DMS53 (cell line): ENCODE measurements at regions not wholly inside any gene's neighbourhood (a gene's known extent, or its start where the extent isn't known, plus 50 kb on each side); places are given as distances from the start of the nearest gene placed in this dataset.

Experiments used
- DNase-seq: peaks from one replicate; lab custom pipeline; 2025; lab: John Stamatoyannopoulos, UW

DNA sequence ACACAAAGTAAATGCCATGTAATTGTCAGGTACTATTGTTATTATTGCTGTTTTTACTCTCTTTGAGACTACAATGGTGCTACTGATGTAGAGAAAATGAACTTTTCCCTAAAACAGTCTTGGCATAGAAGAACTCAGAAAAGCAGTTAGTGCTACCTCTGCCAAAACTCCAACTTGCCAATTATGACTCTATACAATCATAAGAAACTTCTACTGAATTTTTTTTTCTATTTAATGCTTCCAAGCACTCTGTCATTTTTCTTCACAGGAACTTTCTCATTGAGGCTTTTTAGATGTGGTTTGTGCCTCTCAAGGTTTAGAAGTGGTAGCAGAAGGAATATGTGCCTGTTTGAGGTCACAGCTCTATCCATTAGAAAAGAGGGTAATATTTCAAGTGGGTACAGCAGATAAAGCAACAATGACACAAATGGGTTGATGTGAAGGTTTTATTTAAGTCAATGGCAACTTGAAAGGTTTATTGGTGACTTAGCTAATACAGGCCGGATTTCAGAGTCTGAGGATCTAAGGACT is 64.0 kb upstream of the FERD3L start:
- no peak for DNase-seq

DNA sequence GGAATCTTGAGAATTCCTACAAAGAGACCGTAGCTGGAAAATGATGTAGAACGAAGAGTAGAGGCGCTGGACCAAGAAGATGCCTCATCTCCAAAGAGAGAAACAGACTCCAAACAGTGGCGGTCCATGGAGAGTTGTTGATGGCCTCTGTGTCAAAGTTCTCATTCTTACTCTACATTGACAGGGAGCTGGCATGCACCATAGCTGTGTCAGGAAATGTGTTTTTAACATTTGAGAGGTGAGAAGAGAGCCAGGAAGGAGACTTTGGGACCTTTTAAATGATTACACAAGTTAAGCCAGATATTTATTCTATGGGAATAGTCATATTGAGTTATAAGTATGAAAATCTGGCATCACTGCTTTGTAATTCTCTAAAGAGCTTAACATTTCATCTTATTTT is 61.5 kb upstream of the FERD3L start:
- DNase-seq, result no peak

DNA sequence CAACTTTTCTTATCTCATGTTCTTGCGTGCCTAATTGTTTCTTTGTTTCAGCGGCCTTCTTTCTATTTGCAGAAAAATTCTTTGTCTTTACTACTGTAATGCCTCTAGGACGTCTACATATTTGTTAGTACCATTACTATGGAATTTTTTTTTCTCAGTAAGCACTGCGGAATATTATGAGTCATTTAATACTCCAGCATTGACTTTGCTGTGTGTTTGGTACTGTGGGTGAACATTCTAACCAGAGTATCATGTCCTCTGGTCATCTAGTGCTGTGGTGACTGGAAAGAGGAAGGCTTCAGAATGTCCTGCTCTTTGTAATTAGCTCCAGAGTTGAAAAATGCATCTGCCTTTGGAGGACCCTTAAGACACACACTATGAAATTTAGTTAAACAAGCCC is 58.5 kb upstream of the FERD3L start:
- DNase-seq, result no peak

DNA sequence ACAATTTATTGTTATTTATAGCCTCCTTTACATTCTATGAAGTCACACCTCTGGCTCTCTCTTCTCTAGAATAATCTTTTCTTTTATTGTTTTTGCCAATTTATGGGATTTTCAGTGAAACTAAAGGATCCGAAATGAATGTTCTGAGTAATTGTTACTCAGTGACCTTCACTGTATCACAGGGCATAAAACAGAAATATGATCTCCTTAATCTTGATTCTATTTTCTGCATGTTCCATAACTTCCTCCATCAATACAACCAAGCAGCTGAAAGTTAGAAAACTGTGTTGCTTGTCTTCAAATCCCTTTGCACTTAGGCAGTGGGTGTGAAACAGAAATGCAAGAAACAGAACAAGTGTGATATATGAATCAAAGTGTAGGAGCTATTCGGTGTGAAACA is 57.4 kb upstream of the FERD3L start:
- DNase-seq, result no peak
